HG02588 (cell line): ENCODE measurements at regions not wholly inside any gene's neighbourhood (a gene's known extent, or its start where the extent isn't known, plus 50 kb on each side); places are given as distances from the start of the nearest gene placed in this dataset.

Experiments used
- ATAC-seq: cut with Tn5 transposase; IDR thresholded peaks from one replicate; pipeline ENCODE4 v1.9.1; 2021; ENCODE audit warnings: mild to moderate bottlenecking, moderate library complexity; ENCODE audit not compliant: unreplicated experiment

- no peak for ATAC-seq
Measured at GRCh38 chr6:28766426-28766825, 157.4 kb downstream of the TRIM27 start.

- ATAC-seq = no peak
Measured at GRCh38 chr6:28767133-28767532, 156.7 kb downstream of the TRIM27 start.

- ATAC-seq = no peak
Measured at GRCh38 chr6:28767691-28768090, 156.1 kb downstream of the TRIM27 start.

GRCh38 chr6:28768187-28768913 is 155.4 kb downstream of the TRIM27 start:
- ATAC-seq = no peak

- no peak for ATAC-seq
Measured at GRCh38 chr6:28769626-28770402, 154.0 kb downstream of the TRIM27 start.

GRCh38 chr6:28770732-28771131 is 153.1 kb downstream of the TRIM27 start:
- no peak for ATAC-seq

- no peak for ATAC-seq
Measured at GRCh38 chr6:28771401-28772267, 152.2 kb downstream of the TRIM27 start.

- ATAC-seq = no peak
Measured at GRCh38 chr6:28772480-28773381, 151.1 kb downstream of the TRIM27 start.

- no peak for ATAC-seq
Measured at GRCh38 chr6:28774292-28775051, 149.3 kb downstream of the TRIM27 start.

GRCh38 chr6:28775052-28775376 is 148.8 kb downstream of the TRIM27 start:
- no peak for ATAC-seq

- no peak for ATAC-seq
Measured at GRCh38 chr6:28775405-28776129, 148.2 kb downstream of the TRIM27 start.

- ATAC-seq = no peak
Measured at GRCh38 chr6:28776269-28777146, 147.3 kb downstream of the TRIM27 start.

- ATAC-seq = no peak
Measured at GRCh38 chr6:28777147-28777461, 146.7 kb downstream of the TRIM27 start.

GRCh38 chr6:28782113-28782673 is 141.6 kb downstream of the TRIM27 start:
- no peak for ATAC-seq

GRCh38 chr6:28785962-28786679 is 137.7 kb downstream of the TRIM27 start:
- no peak for ATAC-seq

GRCh38 chr6:28789553-28790083 is 134.2 kb downstream of the TRIM27 start:
- ATAC-seq = no peak

GRCh38 chr6:28791002-28791383 is 132.8 kb downstream of the TRIM27 start:
- no peak for ATAC-seq
